ENCODE measurements at regions not wholly inside any gene's neighbourhood (a gene's known extent, or its start where the extent isn't known, plus 50 kb on each side); places are given as distances from the start of the nearest gene placed in this dataset.

- no peak for TF ChIP-seq POLR2AphosphoS5 (IDR thresholded peaks at IDR 0.05)
- no peak for TF ChIP-seq SMC3 (conservative IDR thresholded peaks at IDR 0.05; ENCODE audit: poor library complexity)
- no peak for TF ChIP-seq EZH2 (IDR thresholded peaks at IDR 0.05; ENCODE audit: borderline replicate concordance, insufficient read depth, low read length, poor library complexity, severe bottlenecking)
- no peak for TF ChIP-seq MXI1 (conservative IDR thresholded peaks at IDR 0.05; ENCODE audit: poor library complexity, severe bottlenecking)
- TF ChIP-seq REST (IDR thresholded peaks at IDR 0.05; ENCODE audit: borderline replicate concordance): no peak
- TF ChIP-seq CTCF (IDR thresholded peaks at IDR 0.05; ENCODE audit: poor library complexity, severe bottlenecking): no peak
- TF ChIP-seq TAF1 (IDR thresholded peaks at IDR 0.05; ENCODE audit: low read depth): no peak
- Histone ChIP-seq H3K4me2 (ENCODE audit: low read length) (no peak overlapping the region), H3K4me3 (ENCODE audit: low read length) (no peak overlapping the region), H2AFZ (ENCODE audit: low read depth, low read length) (no peak overlapping the region), H3K9ac (ENCODE audit: low read length) (no peak overlapping the region), H4K20me1 (ENCODE audit: insufficient read depth) (no peaks in the 10 kb centered on the region), H3K79me2 (replicated peaks; ENCODE audit: insufficient read depth, low read length) (no peaks in the 10 kb centered on the region), H3K36me3 (ENCODE audit: insufficient read depth, low read length) (no peaks in the 10 kb centered on the region), H3K9me2 (ENCODE audit: insufficient read depth, low read length) (no peaks in the 10 kb centered on the region), H3F3A (ENCODE audit: insufficient read depth, low read length, poor library complexity, severe bottlenecking) (no peaks in the 10 kb centered on the region), H3K27me3 (ENCODE audit: insufficient read depth, low read depth, low read length) (no peaks in the 10 kb centered on the region), H3K9me3 (ENCODE audit: low read length) (no peaks in the 10 kb centered on the region), H3K27ac (ENCODE audit: low read length) (no peak overlapping the region)
Observed at GRCh38 chr6:139644821-139645220, 270.4 kb upstream of the CITED2 start.

- Histone ChIP-seq H4K20me1 (ENCODE audit: insufficient read depth) (no peaks in the 10 kb centered on the region), H3F3A (ENCODE audit: insufficient read depth, low read length, poor library complexity, severe bottlenecking) (no peaks in the 10 kb centered on the region), H3K9me3 (ENCODE audit: low read length) (no peaks in the 10 kb centered on the region), H3K27ac (ENCODE audit: low read length) (no peak overlapping the region), H3K36me3 (ENCODE audit: insufficient read depth, low read length) (no peaks in the 10 kb centered on the region), H3K4me2 (ENCODE audit: low read length) (no peak overlapping the region), H3K27me3 (ENCODE audit: insufficient read depth, low read depth, low read length) (no peaks in the 10 kb centered on the region), H3K79me2 (replicated peaks; ENCODE audit: insufficient read depth, low read length) (no peaks in the 10 kb centered on the region), H3K9ac (ENCODE audit: low read length) (no peak overlapping the region), H2AFZ (ENCODE audit: low read depth, low read length) (no peak overlapping the region), H3K4me3 (ENCODE audit: low read length) (no peak overlapping the region), H3K9me2 (ENCODE audit: insufficient read depth, low read length) (no peaks in the 10 kb centered on the region)
- TF ChIP-seq MXI1 (conservative IDR thresholded peaks at IDR 0.05; ENCODE audit: poor library complexity, severe bottlenecking) (no peak), RAD21 (conservative IDR thresholded peaks at IDR 0.05) (no peak), TAF1 (IDR thresholded peaks at IDR 0.05; ENCODE audit: low read depth) (no peak), EZH2 (IDR thresholded peaks at IDR 0.05; ENCODE audit: borderline replicate concordance, insufficient read depth, low read length, poor library complexity, severe bottlenecking) (no peak), POLR2AphosphoS5 (IDR thresholded peaks at IDR 0.05) (no peak), SMC3 (conservative IDR thresholded peaks at IDR 0.05; ENCODE audit: poor library complexity) (no peak), CTCF (IDR thresholded peaks at IDR 0.05; ENCODE audit: poor library complexity, severe bottlenecking) (no peak), REST (IDR thresholded peaks at IDR 0.05; ENCODE audit: borderline replicate concordance) (no peak), EP300 (conservative IDR thresholded peaks at IDR 0.05; ENCODE audit: poor library complexity, severe bottlenecking) (no peak)
Observed at GRCh38 chr6:139643986-139644385, 269.5 kb upstream of the CITED2 start.

All from neural cell (in vitro differentiated cells).